HCT116 (cell line): ENCODE measurements at regions not wholly inside any gene's neighbourhood (a gene's known extent, or its start where the extent isn't known, plus 50 kb on each side); places are given as distances from the start of the nearest gene placed in this dataset.

Experiments
- ATAC-seq: fragments of 200-7000 bp; cut with Tn5 transposase; 2 replicates; pipeline ENCODE4 v1.9.1; 2020; ENCODE audit warnings: mild to moderate bottlenecking, moderate library complexity
- BruUV-seq: library from RNA; stranded (reverse); fragments of 400-500 nt; replicated peaks from 2 replicates; lab custom pipeline; 2021; lab: Mats Ljungman, UMichigan
- CTCF ChIA-PET: fragments of 300-600 bp; sonication (Branson Sonifier 250); formaldehyde crosslinking; loops from one replicate; lab custom pipeline; 2021; ENCODE audit warnings: antibody characterized with exemption; lab: Charles Lee
- POLR2A ChIA-PET: fragments of 300-600, 350-600 bp; sonication (Branson Sonifier 250); formaldehyde crosslinking; loops from one replicate; lab custom pipeline; 2021; ENCODE audit warnings: antibody characterized with exemption; lab: Charles Lee
- RAD21 ChIA-PET, 2 experiments: fragments of 300-600 bp; sonication (Branson Sonifier 250); formaldehyde crosslinking; loops; one replicate each; lab custom pipeline; 2023; ENCODE audit warnings: low total read pairs in 2 of 2; ENCODE audit not compliant: uncharacterized antibody in 2 of 2, unreplicated experiment in 2 of 2, low non-redundant PET in 1 of 2; lab: Charles Lee
- DNase-seq: peaks from one replicate; pipeline ENCODE4 v3.0.0-alpha.2; 2010; ENCODE audit warnings: low read depth, low spot score
- H2AFZ ChIP-seq: fragments of 200-600 bp; shearing (Covaris generic), sonication (generic); 2 replicates; pipeline ENCODE4 v1.6.1; 2017; ENCODE audit warnings: low read depth, mixed run types, mixed read lengths, antibody characterized with exemption, low read length; ENCODE audit not compliant: poor library complexity, severe bottlenecking
- H3K27ac ChIP-seq: 2 replicates; pipeline ENCODE4 v1.5.1; 2012; ENCODE audit warnings: low read depth, low read length
- H3K27me3 ChIP-seq: fragments of 200-600 bp; sonication (generic); 2 replicates; pipeline ENCODE4 v1.6.1; 2016; ENCODE audit warnings: mixed run types, low read length, mixed read lengths; ENCODE audit not compliant: insufficient read depth
- H3K36me3 ChIP-seq, 2 experiments: fragments of 200-500 bp in 1 of 2; fragments of 200-600 bp in 1 of 2; sonication (Bioruptor generic) in 1 of 2; sonication (generic) in 1 of 2; 2 replicates each; pipeline versions ENCODE4 v1.5.1 to v1.6.1; 2014 to 2016; ENCODE audit warnings: low read length in 2 of 2, inconsistent platforms in 1 of 2, mixed read lengths in 1 of 2, mixed run types in 1 of 2; ENCODE audit not compliant: insufficient read depth in 2 of 2, control insufficient read depth in 1 of 2
- H3K4me1 ChIP-seq, 2 experiments: fragments of 200-600 bp in 1 of 2; sonication (generic) in 1 of 2; 2 replicates each; pipeline versions ENCODE4 v1.5.1 to v1.6.1; 2012 to 2017; ENCODE audit warnings: low read length in 2 of 2, inconsistent platforms in 1 of 2, mild to moderate bottlenecking in 1 of 2, mixed read lengths in 1 of 2, mixed run types in 1 of 2, moderate library complexity in 1 of 2; ENCODE audit not compliant: insufficient read depth in 2 of 2, control insufficient read depth in 1 of 2
- H3K4me2 ChIP-seq: fragments of 200-600 bp; sonication (generic); 2 replicates; pipeline ENCODE4 v1.6.1; 2017; ENCODE audit warnings: mixed run types, low read length, mixed read lengths
- H3K4me3 ChIP-seq, 2 experiments: fragments of 200-600 bp in 1 of 2; sonication (generic) in 1 of 2; replicated peaks in 1 of 2; 2 replicates each; pipeline ENCODE4 v1.5.1; 2011 to 2016; ENCODE audit warnings: low read length in 2 of 2, control low read depth in 1 of 2, low read depth in 1 of 2, mild to moderate bottlenecking in 1 of 2, mixed read lengths in 1 of 2, mixed run types in 1 of 2
- H3K79me2 ChIP-seq: fragments of 200-600 bp; sonication (generic); 2 replicates; pipeline ENCODE4 v1.6.1; 2017; ENCODE audit warnings: mild to moderate bottlenecking, mixed run types, low read length, moderate library complexity, mixed read lengths; ENCODE audit not compliant: insufficient read depth
- H3K9ac ChIP-seq: fragments of 200-600 bp; sonication (generic); 2 replicates; pipeline ENCODE4 v1.6.1; 2016; ENCODE audit warnings: low read length, mixed read lengths
- H3K9me2 ChIP-seq: fragments of 200-600 bp; sonication (generic), shearing (Covaris generic); 2 replicates; pipeline ENCODE4 v1.6.1; 2017; ENCODE audit warnings: mixed run types, mild to moderate bottlenecking, moderate library complexity; ENCODE audit not compliant: insufficient read depth
- H3K9me3 ChIP-seq, 2 experiments: fragments of 200-500 bp in 1 of 2; fragments of 200-600 bp in 1 of 2; sonication (Bioruptor generic) in 1 of 2; sonication (generic) in 1 of 2; 2 replicates each; pipeline ENCODE4 v1.6.1; 2014 to 2017; ENCODE audit warnings: low read length in 2 of 2, mixed read lengths in 2 of 2, inconsistent platforms in 1 of 2, low read depth in 1 of 2, mild to moderate bottlenecking in 1 of 2, mixed run types in 1 of 2, moderate library complexity in 1 of 2; ENCODE audit not compliant: control insufficient read depth in 1 of 2, insufficient read depth in 1 of 2
- H4K20me1 ChIP-seq: fragments of 200-600 bp; sonication (generic), shearing (Covaris generic); 2 replicates; pipeline ENCODE4 v1.6.1; 2017; ENCODE audit warnings: mixed run types, mild to moderate bottlenecking, moderate library complexity; ENCODE audit not compliant: insufficient read depth
- ELF1 ChIP-seq: IDR thresholded peaks from 2 replicates; pipeline ENCODE4 v1.6.1; 2012; ENCODE audit warnings: low read depth, borderline replicate concordance
- EZH2 ChIP-seq: fragments of 200-600 bp; sonication (generic); IDR thresholded peaks from 2 replicates; pipeline ENCODE4 v1.6.1; 2017; ENCODE audit warnings: antibody characterized with exemption, mixed run types
- EZH2phosphoT487 ChIP-seq: fragments of 200-600 bp; IDR thresholded peaks from 2 replicates; pipeline ENCODE4 v1.6.1; 2018; ENCODE audit warnings: antibody characterized with exemption, borderline replicate concordance
- FOSL1 ChIP-seq: IDR thresholded peaks from 2 replicates; pipeline ENCODE4 v1.6.1; 2012; ENCODE audit warnings: low read depth
- JUND ChIP-seq: IDR thresholded peaks from 2 replicates; pipeline ENCODE4 v1.6.1; 2012
- MAX ChIP-seq: IDR thresholded peaks from 2 replicates; pipeline ENCODE4 v1.6.1; 2012
- POLR2A ChIP-seq: IDR thresholded peaks from 2 replicates; pipeline ENCODE4 v1.7.0; 2011; ENCODE audit warnings: borderline replicate concordance; ENCODE audit not compliant: insufficient read depth, insufficient read length; ENCODE audit errors: extremely low read depth
- POLR2AphosphoS5 ChIP-seq: IDR thresholded peaks from 2 replicates; pipeline ENCODE4 v1.6.1; 2011; ENCODE audit warnings: mild to moderate bottlenecking, low read depth, low read length, moderate library complexity
- RAD21 ChIP-seq: IDR thresholded peaks from 2 replicates; pipeline ENCODE4 v1.6.1; 2012; ENCODE audit warnings: low read depth, mild to moderate bottlenecking
- SIN3A ChIP-seq: IDR thresholded peaks from 2 replicates; pipeline ENCODE4 v1.6.1; 2012; ENCODE audit warnings: low read depth
- SRF ChIP-seq: IDR thresholded peaks from 2 replicates; pipeline ENCODE4 v1.6.1; 2012; ENCODE audit warnings: low read depth
- TCF7L2 ChIP-seq: IDR thresholded peaks from 2 replicates; pipeline ENCODE4 v1.7.0; 2011; ENCODE audit warnings: borderline replicate concordance, inconsistent platforms; ENCODE audit not compliant: insufficient read depth, insufficient read length; ENCODE audit errors: extremely low read depth
- YY1 ChIP-seq: IDR thresholded peaks from 2 replicates; pipeline ENCODE4 v1.6.1; 2011; ENCODE audit warnings: low read length, low read depth, moderate library complexity, mild to moderate bottlenecking; ENCODE audit not compliant: insufficient replicate concordance; ENCODE audit errors: extremely low read depth
- ZBTB33 ChIP-seq: IDR thresholded peaks from 2 replicates; pipeline ENCODE4 v1.6.1; 2011; ENCODE audit warnings: mild to moderate bottlenecking, low read length, moderate library complexity; ENCODE audit not compliant: insufficient replicate concordance; ENCODE audit errors: extremely low read depth
- ZFX ChIP-seq: fragments of 450-650 bp; IDR thresholded peaks from 2 replicates; pipeline ENCODE4 v1.6.1; 2017
- ZNF274 ChIP-seq: fragments of 200-500 bp; sonication (Bioruptor generic); IDR thresholded peaks from 2 replicates; pipeline ENCODE4 v1.6.1; 2014; ENCODE audit warnings: mild to moderate bottlenecking, low read depth, low read length, inconsistent platforms
- intact Hi-C: fragments of 100-400 bp; cut with micrococcal nuclease; formaldehyde crosslinking; loops from 2 replicates; pipeline ENCODE4 v1.10.0; 2022
- TF ChIP-seq, protein P1 (sequence below), 3 experiments: fragments of 200-600 bp in 1 of 3; sonication (generic) in 1 of 3; IDR thresholded peaks in 2 of 3; conservative IDR thresholded peaks in 1 of 3; 2 replicates each; pipeline ENCODE4 v1.5.1; 2012 to 2017; ENCODE audit warnings: low read depth in 2 of 3, low read length in 2 of 3, antibody characterized with exemption in 1 of 3, borderline replicate concordance in 1 of 3, control low read depth in 1 of 3, mild to moderate bottlenecking in 1 of 3, mixed read lengths in 1 of 3, mixed run types in 1 of 3, moderate library complexity in 1 of 3; ENCODE audit not compliant: insufficient read depth in 1 of 3

- H3K27ac ChIP-seq, result no peak overlapping the region
- peaks cover 4 to 26% of the 10 kb centered on the region in 2 experiments; a peak in 2 of 4 replicates for H3K9me3 ChIP-seq
- no peaks in the 10 kb centered on the region for H3K27me3 ChIP-seq
- no peak for ATAC-seq
- BruUV-seq, result no TSS peak
- DNase-seq, result no peak
- no peak overlapping the region for H3K4me2 ChIP-seq
- RAD21 ChIA-PET, result no interaction called here
- H3K36me3 ChIP-seq, result no peaks in the 10 kb centered on the region
- no peak overlapping the region for H2AFZ ChIP-seq
- H3K4me3 ChIP-seq, result no peak overlapping the region
- no peaks in the 10 kb centered on the region for H3K9me2 ChIP-seq
- H3K79me2 ChIP-seq, result no peaks in the 10 kb centered on the region
- POLR2A ChIA-PET, result no interaction called here
- no peak overlapping the region for H3K9ac ChIP-seq
- TF ChIP-seq YY1 (no peak), SIN3A (no peak)
- TF ChIP-seq, all 23 proteins: peak for 0
- CTCF ChIA-PET, result no interaction called here
- Histone ChIP-seq H4K20me1 (no peaks in the 10 kb centered on the region), H3K4me1 (no peaks in the 10 kb centered on the region)
- intact Hi-C loops, result no loop called here
Observed at GRCh38 chr16:64253096-64253495, 868.8 kb downstream of the CDH11 start.

GRCh38 chr16:64251742-64252141 is 870.1 kb downstream of the CDH11 start:
- DNase-seq, result no peak
- Histone ChIP-seq H3K9me2 (no peaks in the 10 kb centered on the region), H3K9me3 (peaks cover 4 to 25% of the 10 kb centered on the region in 2 experiments; a peak in 2 of 4 replicates), H2AFZ (no peak overlapping the region), H3K79me2 (no peaks in the 10 kb centered on the region), H3K4me1 (no peaks in the 10 kb centered on the region)
- POLR2A ChIA-PET, result no interaction called here
- intact Hi-C loops, result no loop called here
- CTCF ChIA-PET, result no interaction called here
- TF ChIP-seq POLR2AphosphoS5 (no peak), SIN3A (no peak), ZFX (no peak), JUND (no peak), TCF7L2 (no peak), MAX (no peak), EZH2 (no peak), ELF1 (no peak), SRF (no peak), RAD21 (no peak), ZBTB33 (no peak), YY1 (no peak), EZH2phosphoT487 (no peak), ZNF274 (no peak), POLR2A (no peak), FOSL1 (no peak)
- TF ChIP-seq, protein P1, sequence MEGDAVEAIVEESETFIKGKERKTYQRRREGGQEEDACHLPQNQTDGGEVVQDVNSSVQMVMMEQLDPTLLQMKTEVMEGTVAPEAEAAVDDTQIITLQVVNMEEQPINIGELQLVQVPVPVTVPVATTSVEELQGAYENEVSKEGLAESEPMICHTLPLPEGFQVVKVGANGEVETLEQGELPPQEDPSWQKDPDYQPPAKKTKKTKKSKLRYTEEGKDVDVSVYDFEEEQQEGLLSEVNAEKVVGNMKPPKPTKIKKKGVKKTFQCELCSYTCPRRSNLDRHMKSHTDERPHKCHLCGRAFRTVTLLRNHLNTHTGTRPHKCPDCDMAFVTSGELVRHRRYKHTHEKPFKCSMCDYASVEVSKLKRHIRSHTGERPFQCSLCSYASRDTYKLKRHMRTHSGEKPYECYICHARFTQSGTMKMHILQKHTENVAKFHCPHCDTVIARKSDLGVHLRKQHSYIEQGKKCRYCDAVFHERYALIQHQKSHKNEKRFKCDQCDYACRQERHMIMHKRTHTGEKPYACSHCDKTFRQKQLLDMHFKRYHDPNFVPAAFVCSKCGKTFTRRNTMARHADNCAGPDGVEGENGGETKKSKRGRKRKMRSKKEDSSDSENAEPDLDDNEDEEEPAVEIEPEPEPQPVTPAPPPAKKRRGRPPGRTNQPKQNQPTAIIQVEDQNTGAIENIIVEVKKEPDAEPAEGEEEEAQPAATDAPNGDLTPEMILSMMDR (IDR thresholded peaks at IDR 0.05 in 2 of 3, conservative IDR thresholded peaks at IDR 0.05 in 1 of 3; ENCODE audit: borderline replicate concordance in 1 of 3, insufficient read depth in 1 of 3, low read depth in 2 of 3, low read length in 2 of 3), result no peak
- TF ChIP-seq, all 23 proteins: peak for 0
- H4K20me1 ChIP-seq, result no peaks in the 10 kb centered on the region
- ATAC-seq, result no peak
- no peak overlapping the region for H3K27ac ChIP-seq
- BruUV-seq, result no TSS peak
- H3K9ac ChIP-seq, result no peak overlapping the region
- RAD21 ChIA-PET, result no interaction called here
- no peaks in the 10 kb centered on the region for H3K36me3 ChIP-seq
- no peak overlapping the region for H3K4me2 ChIP-seq
- no peak overlapping the region for H3K4me3 ChIP-seq
- no peaks in the 10 kb centered on the region for H3K27me3 ChIP-seq
